ENCODE measurements at regions not wholly inside any gene's neighbourhood (a gene's known extent, or its start where the extent isn't known, plus 50 kb on each side); places are given as distances from the start of the nearest gene placed in this dataset.

GRCh38 chr2:121078899-121079298 lies 206.1 kb downstream of the TFCP2L1 start:
- ChIA-PET POLR2A (no interaction called here), CTCF (interaction anchor here (0.6 to 16.0 kb wide), 11 partner anchors 8 to 766 kb away, joined by 3 to 446 read pairs (median 5); no protein-coding TSS in a partner anchor)
- H3K36me3 ChIP-seq (ENCODE audit: control insufficient read depth, insufficient read depth, low read length), result no peaks in the 10 kb centered on the region
- peaks cover 3% of the 10 kb centered on the region; the same call in 1 of the 2 replicates for H3K27me3 ChIP-seq (ENCODE audit: control insufficient read depth, insufficient read depth, low read length)
- no peak for DNase-seq (ENCODE audit: low read depth)
- TF ChIP-seq CTCF (IDR thresholded peaks at IDR 0.05; ENCODE audit: insufficient read depth, low read depth, low read length), result no peak
- H3K4me3 ChIP-seq (ENCODE audit: low read depth, low read length), result no peak overlapping the region

GRCh38 chr2:121080013-121080772 lies 204.8 kb downstream of the TFCP2L1 start:
- POLR2A ChIA-PET, result no interaction called here
- no peak for DNase-seq (ENCODE audit: low read depth)
- H3K36me3 ChIP-seq (ENCODE audit: control insufficient read depth, insufficient read depth, low read length), result no peaks in the 10 kb centered on the region
- no peak overlapping the region for H3K4me3 ChIP-seq (ENCODE audit: low read depth, low read length)
- H3K27me3 ChIP-seq (ENCODE audit: control insufficient read depth, insufficient read depth, low read length), result peaks cover 3% of the 10 kb centered on the region; the same call in 1 of the 2 replicates
- CTCF ChIA-PET, result interaction anchor here (0.6 to 16.0 kb wide), 25 partner anchors 7 to 1442 kb away, joined by 3 to 446 read pairs (median 3); no protein-coding TSS in a partner anchor
- TF ChIP-seq CTCF (IDR thresholded peaks at IDR 0.05; ENCODE audit: insufficient read depth, low read depth, low read length), result peak; percentile 80

- Histone ChIP-seq H3K36me3 (ENCODE audit: control insufficient read depth, insufficient read depth, low read length) (no peaks in the 10 kb centered on the region), H3K4me3 (ENCODE audit: low read depth, low read length) (no peak overlapping the region), H3K27me3 (ENCODE audit: control insufficient read depth, insufficient read depth, low read length) (peaks cover 7% of the 10 kb centered on the region; the same call in 1 of the 2 replicates)
- ChIA-PET CTCF (interaction anchor here (0.7 to 16.0 kb wide), 8 partner anchors 10 to 640 kb away, joined by 3 to 446 read pairs (median 5); no protein-coding TSS in a partner anchor), POLR2A (no interaction called here)
- no peak for TF ChIP-seq CTCF (IDR thresholded peaks at IDR 0.05; ENCODE audit: insufficient read depth, low read depth, low read length)
- DNase-seq (ENCODE audit: low read depth), result no peak
Observed at GRCh38 chr2:121081701-121082100, 203.3 kb downstream of the TFCP2L1 start.

GRCh38 chr2:121082191-121082590 lies 202.8 kb downstream of the TFCP2L1 start:
- ChIA-PET POLR2A (no interaction called here), CTCF (interaction anchor here (0.7 to 16.0 kb wide), 7 partner anchors 10 to 640 kb away, joined by 3 to 446 read pairs (median 5); no protein-coding TSS in a partner anchor)
- H3K27me3 ChIP-seq (ENCODE audit: control insufficient read depth, insufficient read depth, low read length), result peaks cover 7% of the 10 kb centered on the region; the same call in 1 of the 2 replicates
- no peak for DNase-seq (ENCODE audit: low read depth)
- no peaks in the 10 kb centered on the region for H3K36me3 ChIP-seq (ENCODE audit: control insufficient read depth, insufficient read depth, low read length)
- TF ChIP-seq CTCF (IDR thresholded peaks at IDR 0.05; ENCODE audit: insufficient read depth, low read depth, low read length), result no peak
- H3K4me3 ChIP-seq (ENCODE audit: low read depth, low read length), result no peak overlapping the region

GRCh38 chr2:121084130-121084680 lies 200.8 kb downstream of the TFCP2L1 start:
- no peak overlapping the region for H3K4me3 ChIP-seq (ENCODE audit: low read depth, low read length)
- H3K27me3 ChIP-seq (ENCODE audit: control insufficient read depth, insufficient read depth, low read length), result peaks cover 9% of the 10 kb centered on the region; the same call in 1 of the 2 replicates
- no peak for DNase-seq (ENCODE audit: low read depth)
- no peak for TF ChIP-seq CTCF (IDR thresholded peaks at IDR 0.05; ENCODE audit: insufficient read depth, low read depth, low read length)
- CTCF ChIA-PET, result interaction anchor here (0.7 to 16.0 kb wide), 7 partner anchors 8 to 393 kb away, joined by 3 to 446 read pairs (median 4); no protein-coding TSS in a partner anchor
- POLR2A ChIA-PET, result interaction anchor here (0.6 kb wide), 1 partner anchor 9 kb away, joined by 3 read pairs; no protein-coding TSS in a partner anchor
- no peaks in the 10 kb centered on the region for H3K36me3 ChIP-seq (ENCODE audit: control insufficient read depth, insufficient read depth, low read length)

All from BJ (cell line).